Stimulated activated CD8-positive, alpha-beta memory T cell treated with anti-CD3 and anti-CD28 coated beads, Interleukin-7, amount 100 ng/mL, for 1 hour (primary cell): ENCODE measurements at regions not wholly inside any gene's neighbourhood (a gene's known extent, or its start where the extent isn't known, plus 50 kb on each side); places are given as distances from the start of the nearest gene placed in this dataset.
"Not testable (repeated sequence)": the region's sequence is repeated elsewhere in the genome, so short reads cannot be mapped to it uniquely, and the experiment has no call there.

Source experiments
- DNase-seq, 2 donors: peaks; one replicate each; pipeline ENCODE4 v3.0.0-alpha.2; 2020; ENCODE audit warnings: low read depth in 2 of 2

DNA sequence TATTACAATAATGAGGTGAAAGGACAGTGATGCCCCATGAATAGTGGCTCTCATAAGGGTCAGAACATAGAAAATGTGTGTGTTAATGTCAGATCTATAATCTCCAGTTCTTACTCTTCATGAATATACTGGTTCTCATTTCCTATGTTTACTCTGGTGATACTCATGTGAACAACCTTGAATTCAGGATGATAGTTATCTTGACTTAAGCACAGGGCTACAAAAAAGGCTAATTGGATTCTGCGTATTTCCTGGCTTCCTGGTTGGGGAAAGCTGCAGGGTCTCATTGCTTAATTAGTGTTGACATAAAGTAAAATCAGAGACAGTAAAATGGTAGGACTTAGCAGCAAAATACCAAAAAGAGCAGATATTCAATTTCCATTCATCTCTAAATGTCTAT lies 1316.8 kb upstream of the RAG2 start:
- no peak for DNase-seq

DNA sequence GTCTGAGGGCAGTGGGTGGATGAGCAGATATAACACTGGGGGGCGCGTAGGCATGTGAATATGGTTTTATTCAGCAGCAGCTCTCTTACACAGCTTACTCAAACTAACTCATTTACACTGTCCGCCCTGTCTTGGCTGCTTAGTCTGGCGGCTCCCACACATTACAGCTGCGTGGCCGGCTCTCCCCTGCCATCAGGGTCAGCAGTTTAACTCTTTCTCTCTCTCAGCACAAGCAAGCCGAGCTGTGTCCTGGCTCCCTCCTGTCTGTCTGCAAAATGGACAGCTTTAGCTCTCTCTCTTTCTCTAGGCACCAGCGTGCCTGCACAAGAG lies 1310.1 kb upstream of the RAG2 start:
- no peak for DNase-seq

DNA sequence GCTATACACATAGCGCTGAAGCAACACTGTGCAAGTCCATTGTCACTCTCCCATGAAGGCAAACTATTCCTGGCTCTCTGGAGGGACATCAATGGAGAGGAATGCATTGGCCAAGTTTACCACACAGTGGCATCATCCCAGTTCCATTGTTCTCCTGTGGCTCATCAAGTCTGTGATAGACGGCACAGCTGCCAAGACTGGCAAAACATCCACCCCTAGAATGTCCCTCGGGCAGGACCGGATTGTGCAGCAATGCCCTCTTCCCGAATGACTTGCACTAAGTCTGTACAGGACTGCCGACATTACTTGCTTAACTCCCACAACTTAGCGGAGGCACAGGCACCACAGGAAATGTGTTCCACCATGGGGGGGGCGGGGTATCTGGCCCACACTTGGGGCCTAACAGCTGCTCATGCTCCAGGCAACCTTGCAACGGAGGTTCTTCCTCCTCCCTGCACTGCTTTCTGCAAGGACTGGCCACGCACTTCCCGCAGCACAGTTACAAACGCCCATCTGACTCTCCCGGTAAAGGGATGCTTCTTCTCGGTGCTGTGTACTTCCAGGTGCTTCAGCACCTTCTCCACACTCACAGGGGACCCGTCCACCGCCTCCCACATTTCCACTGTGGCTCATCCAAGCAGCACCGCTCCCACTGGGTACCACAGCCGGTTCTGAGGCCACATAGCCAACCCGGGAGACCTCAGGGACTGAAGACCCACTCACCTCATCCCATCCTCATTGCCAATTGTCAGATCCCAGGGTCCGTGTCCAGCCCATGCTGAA lies 1309.6 kb upstream of the RAG2 start:
- DNase-seq, result no peak

DNA sequence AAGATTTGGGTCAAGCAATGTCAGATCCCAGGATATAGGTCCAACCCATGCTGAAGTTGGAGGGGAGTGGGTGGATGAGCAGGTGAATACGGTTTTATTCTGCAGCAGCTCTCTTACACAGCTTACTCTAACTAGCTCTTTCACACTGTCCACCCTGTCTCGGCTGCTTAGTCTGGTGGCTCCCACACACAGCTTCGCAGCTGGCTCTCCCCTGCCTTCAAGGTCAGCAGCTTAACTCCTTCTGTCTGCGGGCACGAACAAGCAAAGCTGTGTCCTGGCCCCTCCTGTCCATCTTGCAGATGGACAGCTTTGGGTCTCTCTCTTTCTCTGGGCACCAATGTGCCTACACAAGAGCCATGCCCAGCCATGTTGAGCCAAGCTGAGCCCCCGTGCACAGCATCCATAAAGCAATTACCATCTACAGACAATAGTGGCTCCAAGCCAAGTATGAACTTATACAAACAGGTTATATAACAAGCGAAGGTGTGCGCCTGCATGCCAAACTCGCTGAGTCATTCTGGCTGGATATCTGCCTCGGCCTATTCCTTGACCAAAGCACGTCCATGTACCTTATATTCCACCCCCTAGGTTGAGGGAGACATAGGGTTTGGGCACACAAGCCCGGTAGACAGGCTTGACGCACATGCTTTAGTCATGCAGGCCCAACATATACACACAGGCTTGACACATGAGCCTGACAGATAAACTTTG lies 1307.8 kb upstream of the RAG2 start:
- no peak for DNase-seq

DNA sequence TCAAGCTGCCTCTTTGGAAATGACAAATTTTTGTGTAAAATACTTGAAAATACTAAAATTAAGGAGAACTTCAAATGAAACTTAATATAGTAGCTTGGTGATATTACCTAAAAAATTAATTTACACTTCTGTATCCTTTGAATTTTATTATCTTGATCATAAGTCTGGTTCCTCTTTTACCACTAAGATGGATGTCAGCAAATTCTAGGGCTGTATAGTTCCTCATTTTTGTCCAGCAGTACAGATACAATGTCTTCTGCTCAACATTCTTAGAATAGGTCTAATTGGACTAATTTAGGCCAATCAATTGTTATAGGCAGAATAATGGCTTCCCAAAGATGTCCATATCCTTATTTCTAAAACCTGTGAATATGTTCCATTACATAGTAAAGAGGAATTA lies 1298.0 kb upstream of the RAG2 start:
- no peak for DNase-seq

DNA sequence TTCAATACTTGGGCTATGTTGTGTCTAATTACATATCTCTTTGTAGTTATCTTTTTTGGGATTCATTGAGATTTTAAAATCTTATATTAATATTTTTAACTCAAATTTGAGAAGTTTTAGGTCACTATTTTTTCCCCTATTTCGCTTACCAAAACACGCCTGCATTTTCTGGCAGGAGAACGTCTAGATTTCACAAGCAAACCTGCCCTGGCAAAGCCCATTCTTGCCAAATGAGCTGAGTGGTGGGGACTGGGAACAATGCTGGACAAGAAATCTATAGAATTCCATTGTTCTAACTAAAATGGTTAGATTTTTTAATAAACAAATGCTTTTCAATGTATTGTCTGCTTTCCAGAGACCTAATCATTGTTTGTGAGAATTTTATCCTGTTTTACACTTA lies 1283.7 kb upstream of the RAG2 start:
- no peak for DNase-seq

DNA sequence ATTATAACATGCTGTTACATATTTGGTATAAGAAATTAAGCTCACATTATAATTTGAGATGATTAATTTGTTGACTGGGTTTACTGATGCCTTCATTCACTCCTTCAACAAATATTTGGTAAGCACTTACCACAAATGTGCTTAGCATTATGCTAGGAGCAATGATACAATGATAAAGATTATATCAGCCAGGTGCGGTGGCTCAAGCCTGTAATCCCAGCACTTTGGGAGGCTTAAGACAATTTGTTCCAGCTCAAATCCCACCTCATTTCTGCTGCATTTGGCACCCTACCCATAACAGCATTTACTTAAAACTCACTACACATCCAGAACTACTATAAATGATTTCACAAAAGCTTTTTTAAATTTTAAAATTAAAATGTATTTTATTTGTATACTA lies 1263.6 kb upstream of the RAG2 start:
- DNase-seq, result no peak

DNA sequence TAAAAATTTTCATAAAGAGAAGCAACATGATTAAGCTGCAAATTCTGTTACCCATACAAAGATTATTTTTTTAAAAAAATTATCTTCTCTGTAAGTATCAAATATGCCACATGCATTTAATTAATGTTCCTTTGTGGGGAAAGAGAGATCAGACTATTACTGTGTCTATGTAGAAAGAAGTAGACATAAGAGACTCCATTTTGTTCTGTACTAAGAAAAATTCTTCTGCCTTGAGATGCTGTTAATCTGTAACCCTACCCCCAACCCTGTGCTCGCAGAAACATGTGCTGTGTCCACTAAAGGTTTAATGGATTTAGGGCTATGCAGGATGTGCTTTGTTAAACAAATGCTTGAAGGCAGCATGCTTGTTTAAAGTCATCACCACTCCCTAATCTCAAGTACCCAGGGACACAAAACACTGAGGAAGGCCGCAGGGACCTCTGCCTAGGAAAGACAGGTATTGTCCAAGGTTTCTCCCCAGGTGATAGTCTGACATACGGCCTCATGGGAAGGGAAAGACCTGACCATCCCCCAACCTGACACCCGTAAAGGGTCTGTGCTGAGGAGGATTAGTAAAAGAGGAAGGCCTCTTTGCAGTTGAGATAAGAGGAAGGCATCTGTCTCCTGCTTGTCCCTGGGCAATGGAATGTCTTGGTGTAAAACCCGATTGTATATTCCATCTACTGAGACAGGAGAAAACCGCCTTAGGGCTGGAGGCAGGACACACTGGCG lies 1260.9 kb upstream of the RAG2 start:
- DNase-seq, result not testable (repeated sequence)

DNA sequence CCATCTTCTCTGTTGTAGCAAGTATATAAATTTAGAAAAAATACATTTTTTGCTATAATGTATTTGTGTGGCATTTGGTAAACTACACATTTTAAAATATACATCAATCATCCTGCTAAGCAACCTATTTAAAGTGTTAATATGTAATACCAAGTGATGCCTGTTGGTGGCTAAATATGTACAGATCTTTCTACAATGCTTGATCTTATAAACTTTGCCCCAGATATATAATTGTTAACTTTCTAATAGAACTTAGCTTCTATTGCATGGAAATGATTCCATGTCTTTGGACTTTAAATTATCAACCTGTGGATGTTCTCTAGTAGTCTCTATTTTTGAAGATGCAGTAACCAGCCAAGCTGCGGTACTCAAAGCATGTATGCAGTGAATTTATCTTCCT lies 1260.4 kb upstream of the RAG2 start:
- DNase-seq, result no peak

DNA sequence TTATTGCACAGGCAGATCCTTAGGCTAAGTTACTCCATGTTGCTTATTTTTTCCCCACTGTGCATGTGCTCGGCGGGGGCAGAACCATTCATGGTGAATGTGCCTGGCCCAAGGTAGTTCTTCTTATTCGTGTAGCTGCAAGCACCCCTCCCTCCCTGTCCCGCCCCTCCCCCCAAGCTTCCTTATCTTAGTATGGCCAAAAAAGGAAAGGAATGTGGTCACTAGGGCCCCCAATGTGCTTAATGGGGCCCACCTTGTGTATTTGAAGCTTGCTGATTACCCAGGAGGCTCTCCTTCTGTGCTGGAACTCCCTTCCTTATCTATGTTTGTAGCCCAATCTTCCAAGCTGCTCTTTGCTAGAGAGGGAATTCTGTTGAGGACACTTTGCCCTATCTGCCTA lies 1259.7 kb upstream of the RAG2 start:
- no peak for DNase-seq

DNA sequence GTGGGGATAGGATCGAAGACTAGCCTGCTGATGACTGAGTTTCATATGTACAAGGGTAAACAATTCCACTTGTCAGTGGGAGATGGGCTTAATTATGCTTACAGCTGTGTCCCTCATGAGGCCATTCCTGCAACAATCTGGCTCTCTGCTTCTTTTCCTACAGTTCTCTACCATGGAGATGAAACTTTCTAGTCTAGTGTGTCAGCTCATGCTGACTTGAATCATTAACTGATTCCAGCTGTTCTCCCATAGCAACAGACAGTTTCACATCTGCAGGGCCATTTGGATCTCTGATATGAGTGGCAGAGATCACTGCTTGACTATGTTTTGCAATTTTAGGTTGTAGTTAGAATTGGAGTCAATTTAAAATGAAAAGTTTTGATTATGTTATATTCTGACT lies 1251.7 kb upstream of the RAG2 start:
- DNase-seq, result no peak

DNA sequence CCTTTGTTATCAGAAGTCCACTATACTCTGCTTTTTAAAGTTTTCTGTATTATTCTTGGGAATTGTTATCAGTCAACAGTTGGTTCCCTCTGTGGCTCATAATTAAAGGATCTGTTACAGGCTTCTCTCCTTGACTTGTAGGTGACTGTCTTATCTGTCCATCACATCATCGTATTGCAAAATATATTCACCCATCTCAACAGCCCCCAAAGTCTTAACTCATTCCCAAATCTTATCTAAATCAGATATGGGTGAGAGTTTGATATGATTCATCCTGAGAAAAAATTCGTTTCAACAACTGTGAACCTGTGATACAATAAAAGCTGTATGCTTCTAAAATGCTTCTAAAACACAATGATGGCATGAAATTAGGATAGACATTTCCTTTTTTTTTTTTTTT lies 1245.6 kb upstream of the RAG2 start:
- DNase-seq, result no peak

DNA sequence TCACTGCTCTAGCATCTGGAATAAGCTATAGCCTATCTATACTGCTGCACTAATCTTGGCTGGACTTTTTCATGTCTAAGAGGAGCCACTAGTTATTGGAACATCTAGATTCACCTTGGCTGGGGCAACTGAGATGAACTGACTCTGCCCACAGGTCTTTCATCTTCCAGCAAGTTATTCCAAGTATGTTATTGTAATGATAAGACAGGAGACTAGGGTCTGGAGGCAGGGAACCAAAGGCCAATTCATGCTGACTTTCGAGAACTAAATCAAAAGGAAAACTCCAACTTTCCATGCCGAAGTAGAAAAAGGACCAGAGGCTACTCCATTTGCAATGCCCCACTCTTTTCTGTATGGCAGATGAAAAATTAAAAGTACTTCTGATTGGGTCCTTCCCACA lies 1243.0 kb upstream of the RAG2 start:
- no peak for DNase-seq

DNA sequence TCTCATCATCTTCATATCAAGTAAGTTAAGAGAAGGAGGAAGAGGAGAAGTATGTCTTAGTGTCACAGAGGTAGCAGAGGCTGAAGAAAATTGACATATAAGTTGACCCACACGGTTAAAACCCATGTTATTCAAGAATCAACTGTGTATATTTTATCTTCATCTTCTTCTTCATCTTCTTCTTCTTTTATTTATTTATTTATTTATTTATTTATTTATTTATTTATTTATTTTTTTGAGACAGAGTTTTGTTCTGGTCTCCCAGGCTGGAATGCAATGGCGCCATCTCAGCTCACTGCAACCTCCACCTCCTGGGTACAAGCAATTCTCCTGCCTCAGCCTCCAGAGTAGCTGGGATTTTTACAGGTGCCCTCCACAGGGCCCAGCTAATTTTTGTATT lies 1242.3 kb upstream of the RAG2 start:
- DNase-seq, result not testable (repeated sequence)

DNA sequence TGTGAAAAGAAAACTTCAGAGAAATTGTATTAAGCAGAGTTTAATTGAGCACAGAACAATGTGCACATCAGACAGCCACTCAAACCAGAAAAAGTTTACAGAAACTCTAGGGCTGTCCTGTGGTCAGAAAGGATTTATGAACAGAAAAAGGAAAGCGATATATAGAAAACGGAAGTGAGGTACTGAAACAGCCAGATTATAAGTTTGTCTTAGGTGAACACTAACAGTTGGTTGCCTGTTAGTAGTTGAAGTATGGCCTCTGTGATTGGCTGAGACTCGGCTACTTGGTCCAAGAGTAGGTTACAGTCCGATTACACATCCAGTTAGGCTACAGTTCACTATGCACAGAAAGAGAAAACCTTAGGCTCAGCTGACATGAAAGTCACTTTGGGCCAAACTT lies 1232.5 kb upstream of the RAG2 start:
- no peak for DNase-seq

DNA sequence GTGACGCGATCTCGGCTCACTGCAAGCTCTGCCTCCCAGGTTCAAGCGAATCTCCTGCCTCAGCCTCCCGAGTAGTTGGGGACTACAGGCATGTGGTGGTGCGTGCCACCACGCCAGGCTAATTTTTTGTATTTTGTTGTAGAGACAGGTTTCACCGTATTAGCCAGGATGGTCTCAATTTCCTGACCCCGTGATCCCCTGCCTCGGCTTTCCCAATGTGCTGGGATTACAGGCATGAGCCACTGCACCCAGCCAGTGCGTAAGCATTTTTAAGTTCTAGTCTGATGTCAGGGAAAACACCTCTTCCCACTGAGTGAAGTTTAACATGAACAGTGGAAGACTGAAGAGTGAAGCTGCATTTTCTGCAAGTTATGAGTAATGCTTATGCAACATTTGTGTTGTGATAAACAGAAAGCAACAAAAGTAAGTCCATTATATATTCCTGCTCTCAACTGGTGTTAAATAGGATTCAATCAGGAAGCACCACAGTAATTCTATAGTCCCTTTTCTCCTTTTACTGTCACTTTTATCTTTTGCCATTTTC lies 1219.8 kb upstream of the RAG2 start:
- DNase-seq, result no peak

DNA sequence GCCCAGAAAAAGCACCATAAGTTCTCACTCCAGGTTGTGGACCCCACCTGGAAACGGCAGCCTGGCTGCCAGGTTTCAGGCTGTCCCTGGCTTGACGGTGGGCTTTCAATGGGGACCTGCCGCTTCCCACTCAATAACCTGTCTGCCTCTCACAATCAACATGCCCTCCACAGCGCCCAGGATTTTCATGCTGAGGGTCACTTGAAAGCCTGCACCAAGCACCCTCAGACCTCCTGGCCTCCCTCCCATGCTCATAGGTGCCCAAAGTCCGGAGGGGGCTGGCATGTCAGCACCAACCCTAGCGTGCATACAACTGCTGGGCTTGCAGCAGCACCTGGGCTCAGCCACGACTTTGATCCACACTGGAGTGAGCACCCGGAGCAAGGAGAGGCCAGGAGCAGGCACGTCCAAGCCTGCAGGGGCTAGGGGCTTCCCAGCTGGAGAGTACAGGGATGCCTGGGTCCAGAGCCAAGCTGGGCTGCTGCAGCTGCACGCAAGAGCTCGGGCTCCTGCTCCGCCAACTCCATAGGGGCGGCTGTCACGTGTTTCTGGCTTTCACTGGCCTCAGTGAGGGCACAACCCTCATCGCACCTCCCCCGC lies 1214.3 kb upstream of the RAG2 start:
- no peak for DNase-seq

DNA sequence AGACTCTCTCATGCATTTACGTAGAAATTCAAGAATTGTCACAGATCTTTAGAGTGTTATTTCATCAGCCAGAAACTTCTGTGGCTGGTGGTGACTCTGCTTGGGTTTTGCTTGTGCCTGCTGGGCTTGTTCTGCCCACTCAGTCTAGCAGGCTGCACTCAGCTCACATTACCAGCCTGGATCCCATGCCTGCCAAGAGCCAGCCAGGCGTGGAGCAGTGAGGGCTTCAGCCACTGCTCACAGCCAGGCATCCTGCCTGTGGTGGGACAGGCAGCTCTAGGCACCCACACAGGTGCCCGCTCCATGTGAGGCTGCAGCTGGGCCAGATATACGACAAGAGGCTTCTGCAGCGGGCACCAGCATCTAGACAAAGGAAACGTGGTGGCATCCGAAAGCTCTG lies 1213.3 kb upstream of the RAG2 start:
- no peak for DNase-seq

DNA sequence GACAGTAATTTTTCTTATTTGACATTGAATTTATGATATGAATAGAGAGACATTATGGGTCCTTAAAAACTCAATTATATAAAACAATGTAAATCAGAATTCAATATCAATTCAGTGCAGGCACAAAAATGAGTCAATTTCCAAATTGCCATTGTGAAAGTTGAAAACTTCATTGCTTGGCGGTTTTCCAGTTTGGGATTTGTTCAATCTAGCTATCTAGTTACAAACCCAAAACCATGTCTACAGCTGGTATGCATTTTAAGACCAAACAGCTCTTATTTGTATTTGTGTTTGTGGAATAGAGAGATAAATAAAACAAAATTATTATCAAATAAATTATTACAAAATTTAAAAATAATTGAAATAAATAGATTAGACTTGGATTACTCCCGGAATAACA lies 1206.6 kb upstream of the RAG2 start:
- DNase-seq, result no peak

DNA sequence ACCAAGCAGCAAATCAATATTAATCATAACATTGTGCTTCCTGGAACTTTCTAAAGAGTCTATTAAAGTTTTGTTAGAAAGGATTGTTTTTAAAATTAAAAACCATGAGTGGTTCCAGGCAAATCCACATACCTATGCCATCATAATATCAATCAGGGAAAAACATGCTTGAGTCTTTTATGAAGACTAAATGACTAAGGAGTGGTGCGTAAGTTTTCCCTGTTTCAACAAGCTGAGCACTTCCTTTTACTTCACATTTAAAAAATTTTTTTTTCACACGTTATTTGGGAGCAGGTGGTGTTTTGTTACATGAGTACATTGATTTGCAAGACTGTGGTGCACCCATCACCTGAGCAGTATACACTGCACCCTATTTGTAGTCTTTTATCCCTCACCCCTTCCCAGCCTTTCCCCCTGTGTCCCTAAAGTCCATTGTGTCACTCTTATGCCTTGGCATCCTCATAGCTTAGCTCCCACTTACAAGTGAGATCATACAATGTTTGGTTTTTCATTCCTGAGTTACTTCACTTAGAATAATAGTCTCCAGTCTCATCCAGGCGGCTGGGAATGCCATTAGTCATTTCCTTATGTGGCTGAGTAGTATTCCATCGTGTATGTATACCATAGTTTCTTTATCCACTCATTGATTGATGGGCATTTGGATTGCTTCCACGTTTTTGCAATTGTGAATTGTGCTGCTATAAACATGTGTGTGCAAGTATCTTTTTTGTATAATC lies 1190.3 kb upstream of the RAG2 start:
- no peak for DNase-seq

DNA sequence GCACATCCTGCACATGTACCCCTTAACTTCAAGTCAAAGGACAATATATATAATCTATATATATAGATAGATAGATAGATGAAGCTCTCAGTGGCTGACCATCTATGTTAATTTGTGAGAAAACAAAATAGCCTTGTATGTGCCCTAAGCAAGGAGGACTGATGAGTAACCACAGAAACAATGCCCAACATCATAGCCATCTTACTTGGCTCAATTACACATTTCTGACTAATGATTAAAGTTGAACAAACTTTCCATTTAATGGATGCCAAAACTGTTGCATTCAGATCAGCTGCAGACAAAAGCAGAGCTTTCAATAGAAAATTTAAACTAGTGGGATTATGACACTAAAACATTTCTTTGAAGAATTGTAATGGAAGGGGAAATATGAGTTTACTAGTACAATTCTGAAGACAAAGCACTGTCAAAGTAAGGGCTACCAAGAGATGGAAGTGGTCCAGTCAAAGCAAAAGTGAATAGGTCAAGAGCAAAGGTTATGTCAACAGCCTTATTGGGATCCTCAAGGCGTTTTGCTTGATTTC lies 1188.2 kb upstream of the RAG2 start:
- no peak for DNase-seq
